Naive B cell (primary cell): ENCODE measurements at regions not wholly inside any gene's neighbourhood (a gene's known extent, or its start where the extent isn't known, plus 50 kb on each side); places are given as distances from the start of the nearest gene placed in this dataset.

Experiments used
- ATAC-seq, 2 donors: fragments of 150-1000 bp; cut with Tn5 transposase; 2 replicates each; pipeline ENCODE4 v1.10.0; 2021; ENCODE audit warnings: low read depth in 2 of 2, mild to moderate bottlenecking in 2 of 2, moderate library complexity in 2 of 2
- DNase-seq: peaks from one replicate; pipeline ENCODE4 v3.0.0; 2022
- H3K27ac Mint-ChIP-seq, 6 donors: one replicate each; pipeline ENCODE4 v1.8.0; 2020 to 2022; ENCODE audit warnings: mild to moderate bottlenecking in 6 of 6, mixed read lengths in 6 of 6, moderate library complexity in 5 of 6, inconsistent platforms in 2 of 6
- H3K27me3 Mint-ChIP-seq, 3 donors: one replicate each; pipeline ENCODE4 v1.8.0; 2021 to 2022; ENCODE audit warnings: mixed read lengths in 3 of 3, mild to moderate bottlenecking in 1 of 3
- H3K36me3 Mint-ChIP-seq, 2 donors: one replicate each; pipeline ENCODE4 v1.8.0; 2020 to 2022; ENCODE audit warnings: mixed read lengths in 2 of 2, inconsistent platforms in 1 of 2, mild to moderate bottlenecking in 1 of 2
- H3K4me1 Mint-ChIP-seq, 3 donors: one replicate each; pipeline ENCODE4 v1.8.0; 2020 to 2022; ENCODE audit warnings: mixed read lengths in 3 of 3, inconsistent platforms in 1 of 3, mild to moderate bottlenecking in 1 of 3, moderate library complexity in 1 of 3
- H3K4me3 Mint-ChIP-seq, 8 donors: one replicate each; pipeline ENCODE4 v1.8.0; 2020 to 2022; ENCODE audit warnings: mild to moderate bottlenecking in 8 of 8, mixed read lengths in 8 of 8, moderate library complexity in 8 of 8, inconsistent platforms in 2 of 8
- H3K9me3 Mint-ChIP-seq, 7 donors: one replicate each; pipeline ENCODE4 v1.8.0; 2020 to 2022; ENCODE audit warnings: mixed read lengths in 7 of 7, mild to moderate bottlenecking in 5 of 7, inconsistent platforms in 2 of 7, moderate library complexity in 1 of 7

DNA sequence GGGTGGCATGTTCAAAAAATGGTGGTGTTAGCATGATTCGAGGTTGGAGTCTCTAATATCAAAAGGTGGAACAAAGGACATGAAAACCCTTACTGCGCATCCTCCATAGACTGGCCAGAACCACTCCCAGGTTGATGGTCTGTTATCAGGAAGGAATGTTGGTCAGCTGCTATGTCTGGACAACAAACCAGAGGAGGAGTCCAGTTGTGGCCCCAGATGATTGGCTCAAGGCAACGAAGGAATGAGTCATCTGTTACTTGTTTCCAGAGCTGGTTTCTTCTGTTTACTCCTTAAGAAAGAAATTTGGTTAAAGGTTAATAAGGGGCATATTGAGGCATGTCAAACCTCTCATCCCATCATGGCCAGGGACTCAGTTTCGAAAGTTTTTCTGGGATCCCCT, 56.8 kb upstream of the GRIA4 start:
- DNase-seq, result no peak
- ATAC-seq, result no peak
- Mint-ChIP-seq H3K4me3 (no peak overlapping the region), H3K27me3 (no peaks in the 10 kb centered on the region), H3K9me3 (no peaks in the 10 kb centered on the region), H3K36me3 (no peaks in the 10 kb centered on the region), H3K27ac (no peak overlapping the region), H3K4me1 (no peaks in the 10 kb centered on the region)

DNA sequence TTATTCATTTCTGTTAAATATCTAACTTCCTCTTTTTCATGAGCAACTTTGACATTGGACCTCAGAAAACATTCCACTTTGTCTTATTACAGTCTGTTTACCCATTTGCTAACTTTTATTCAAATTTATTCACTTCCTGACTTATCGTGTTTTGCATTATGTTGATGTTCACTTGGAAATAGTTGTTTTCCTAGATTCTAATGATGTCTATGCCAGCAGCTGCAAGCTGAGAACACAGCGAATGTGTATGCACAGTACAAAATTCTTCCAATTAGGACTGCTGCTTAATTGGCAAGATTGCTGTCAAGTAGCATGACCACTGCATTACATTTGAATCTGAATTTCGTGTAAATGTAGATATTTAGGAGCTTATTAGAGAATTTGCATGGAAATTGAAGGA, 61.5 kb upstream of the GRIA4 start:
- Mint-ChIP-seq H3K27me3 (no peaks in the 10 kb centered on the region), H3K9me3 (peaks cover 0 to 4% (median 0%) of the 10 kb centered on the region in 7 donors), H3K36me3 (no peaks in the 10 kb centered on the region), H3K4me1 (no peaks in the 10 kb centered on the region), H3K27ac (no peak overlapping the region), H3K4me3 (no peak overlapping the region)
- DNase-seq (no peak), ATAC-seq (no peak)

DNA sequence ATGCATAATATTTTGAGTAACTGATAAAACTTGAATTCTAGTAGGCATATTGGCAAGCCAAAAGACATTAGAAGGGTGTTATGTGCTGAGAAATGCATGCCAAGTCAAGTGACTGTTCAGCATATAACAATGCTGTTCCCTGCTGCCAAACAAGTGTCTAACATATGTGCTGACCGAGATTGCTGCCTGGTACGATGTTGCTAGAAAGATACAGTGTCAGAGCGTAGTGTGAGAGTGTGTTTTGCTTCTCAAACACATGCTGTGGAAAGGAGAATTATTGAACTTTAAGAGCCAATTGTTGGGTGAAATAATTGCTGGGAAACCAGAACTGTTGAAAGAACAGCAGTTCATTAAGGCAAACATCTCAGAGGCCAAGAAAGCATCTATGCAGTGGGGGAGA, 71.3 kb upstream of the GRIA4 start:
- Mint-ChIP-seq H3K27ac (no peak overlapping the region), H3K36me3 (no peaks in the 10 kb centered on the region), H3K27me3 (no peaks in the 10 kb centered on the region), H3K9me3 (peaks cover 0 to 3% (median 0%) of the 10 kb centered on the region in 7 donors), H3K4me1 (no peaks in the 10 kb centered on the region), H3K4me3 (no peak overlapping the region)
- DNase-seq (no peak), ATAC-seq (no peak)

DNA sequence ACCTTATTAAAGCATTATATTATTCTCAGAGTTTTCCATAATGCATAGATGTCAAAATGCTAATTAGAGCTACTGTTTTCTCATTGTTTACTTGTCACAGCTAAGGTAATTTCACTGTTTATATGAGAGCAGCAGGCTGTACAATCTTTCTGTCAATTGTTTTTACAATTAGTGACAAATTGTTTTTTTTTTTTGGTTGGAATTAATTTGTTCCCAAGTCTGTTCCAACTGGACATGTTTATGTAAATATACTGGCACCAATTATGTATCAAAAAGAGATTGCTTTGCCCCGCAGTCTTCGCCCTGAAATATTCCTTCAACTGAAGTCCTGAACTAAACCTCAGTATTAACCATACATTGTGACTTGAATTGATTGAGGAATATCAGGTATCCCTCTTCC, 72.3 kb upstream of the GRIA4 start:
- Mint-ChIP-seq H3K36me3 (no peaks in the 10 kb centered on the region), H3K27ac (no peak overlapping the region), H3K9me3 (peaks cover 0 to 3% (median 0%) of the 10 kb centered on the region in 7 donors), H3K4me3 (no peak overlapping the region), H3K4me1 (no peaks in the 10 kb centered on the region), H3K27me3 (no peaks in the 10 kb centered on the region)
- DNase-seq, result no peak
- no peak for ATAC-seq

DNA sequence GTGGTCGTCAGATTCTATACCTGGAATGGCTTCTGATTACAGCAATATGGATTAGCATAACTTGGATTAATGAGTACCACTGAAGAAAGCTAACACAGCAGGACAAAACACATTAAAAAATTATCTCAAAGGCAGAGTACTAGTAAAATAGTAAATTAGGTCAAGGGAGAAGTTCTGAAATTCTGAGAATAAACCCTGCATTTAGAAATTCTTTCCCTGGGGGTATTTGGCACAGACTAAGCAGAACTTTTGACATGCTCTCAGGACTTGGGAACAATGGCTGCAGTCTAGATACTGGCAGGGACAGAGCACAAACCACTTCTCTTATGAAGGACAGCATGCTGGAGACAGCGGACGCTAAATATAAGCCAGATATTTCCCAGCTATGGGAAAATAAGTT, 85.6 kb upstream of the GRIA4 start:
- Mint-ChIP-seq H3K36me3 (no peaks in the 10 kb centered on the region), H3K9me3 (peaks cover 0 to 12% (median 4%) of the 10 kb centered on the region in 7 donors), H3K4me3 (no peak overlapping the region), H3K27ac (no peak overlapping the region), H3K27me3 (no peaks in the 10 kb centered on the region), H3K4me1 (no peaks in the 10 kb centered on the region)
- no peak for DNase-seq
- no peak for ATAC-seq

DNA sequence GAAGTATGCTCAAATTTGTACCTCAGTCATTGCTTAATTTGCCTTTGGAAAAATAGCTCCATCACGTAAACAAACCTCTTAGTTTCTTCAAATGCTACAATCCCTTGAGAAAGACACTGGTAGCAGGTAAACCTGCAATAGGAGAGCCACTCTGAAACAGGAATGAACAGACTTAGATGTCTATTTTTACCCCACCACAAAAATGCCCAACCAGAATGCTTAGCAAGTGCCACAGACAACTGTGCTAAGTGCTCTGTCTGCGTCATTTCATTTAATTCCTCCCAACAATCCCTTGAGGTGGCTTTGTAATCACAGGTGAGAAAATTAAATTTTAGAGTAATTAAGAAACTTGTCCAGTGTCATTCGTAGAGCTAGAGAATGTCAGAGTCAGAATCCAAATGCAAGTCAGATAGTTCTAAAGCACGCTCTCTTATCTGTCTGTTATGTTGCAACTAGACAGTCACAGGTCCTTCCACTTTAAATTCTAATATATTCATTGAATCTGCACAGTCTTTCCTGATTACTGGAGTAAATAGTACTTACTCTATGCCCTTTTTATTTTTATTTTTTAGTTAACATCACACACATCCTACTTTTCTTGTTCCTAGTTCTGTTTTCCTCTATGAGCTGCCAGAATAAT, 89.0 kb upstream of the GRIA4 start:
- no peak for DNase-seq
- H3K4me1 Mint-ChIP-seq, result no peaks in the 10 kb centered on the region
- no peaks in the 10 kb centered on the region for H3K27me3 Mint-ChIP-seq
- peaks cover 0 to 10% (median 0%) of the 10 kb centered on the region in 7 donors for H3K9me3 Mint-ChIP-seq
- H3K4me3 Mint-ChIP-seq, result no peak overlapping the region
- H3K36me3 Mint-ChIP-seq, result no peaks in the 10 kb centered on the region
- H3K27ac Mint-ChIP-seq, result no peak overlapping the region
- no peak for ATAC-seq

DNA sequence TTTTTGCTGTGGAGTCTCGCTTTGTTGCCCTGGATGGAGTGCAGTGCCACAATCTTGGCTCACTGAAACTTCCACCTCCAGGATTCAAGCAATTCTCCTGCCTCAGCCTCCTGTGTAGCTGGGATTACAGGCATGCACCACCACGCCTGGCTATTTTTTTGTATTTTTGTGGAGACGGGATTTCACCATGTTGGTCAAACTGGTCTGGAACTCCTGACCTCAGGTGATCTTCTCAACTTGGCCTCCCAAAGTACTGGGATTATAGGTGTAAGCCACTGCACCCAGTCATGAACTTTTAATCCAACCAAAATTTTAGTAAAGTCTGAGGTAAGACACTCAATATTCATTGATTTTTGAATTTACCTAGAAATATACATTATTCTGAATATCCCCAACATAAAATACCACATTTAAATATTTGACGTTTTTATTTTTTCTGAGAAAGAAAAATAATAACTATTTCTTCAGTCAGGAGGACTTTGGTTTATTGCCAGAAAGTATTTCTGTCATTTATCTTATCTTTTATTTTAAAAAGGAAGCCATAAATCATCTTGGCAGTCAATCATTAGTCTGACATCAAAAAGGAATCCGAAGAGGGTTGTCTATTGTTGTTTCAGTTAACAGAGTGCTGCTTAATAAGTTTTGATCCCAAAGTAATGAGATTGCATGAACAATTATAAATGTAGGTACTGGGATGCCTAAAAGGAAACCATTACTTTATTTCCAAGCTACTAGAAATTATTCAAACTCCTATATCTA, 102.2 kb upstream of the GRIA4 start:
- Mint-ChIP-seq H3K36me3 (no peaks in the 10 kb centered on the region), H3K4me3 (no peak overlapping the region), H3K9me3 (peaks cover 0 to 2% (median 0%) of the 10 kb centered on the region in 7 donors), H3K27me3 (no peaks in the 10 kb centered on the region), H3K27ac (no peak overlapping the region), H3K4me1 (no peaks in the 10 kb centered on the region)
- no peak for ATAC-seq
- no peak for DNase-seq

DNA sequence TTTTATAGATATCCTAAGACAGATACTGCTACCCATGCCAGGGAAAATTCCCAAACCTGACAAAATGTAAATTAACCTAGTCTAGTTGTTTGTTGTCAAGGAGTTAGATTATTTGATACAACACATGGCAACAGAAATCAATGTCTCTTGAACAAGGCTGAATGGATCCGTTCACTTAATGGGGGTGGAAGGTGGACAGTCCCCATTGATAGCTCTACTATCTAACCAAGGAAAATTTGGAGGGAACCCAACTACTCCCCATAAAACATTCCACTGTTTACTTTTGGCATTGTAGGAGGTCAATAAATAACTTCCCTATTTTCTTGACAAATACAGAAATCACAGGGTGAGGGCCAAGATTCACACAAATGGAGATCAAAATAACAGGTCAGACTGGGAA, 117.9 kb upstream of the GRIA4 start:
- Mint-ChIP-seq H3K9me3 (peaks cover 0 to 2% (median 0%) of the 10 kb centered on the region in 7 donors), H3K27me3 (no peaks in the 10 kb centered on the region), H3K36me3 (no peaks in the 10 kb centered on the region), H3K4me1 (no peaks in the 10 kb centered on the region), H3K27ac (no peak overlapping the region), H3K4me3 (no peak overlapping the region)
- ATAC-seq (no peak), DNase-seq (no peak)

DNA sequence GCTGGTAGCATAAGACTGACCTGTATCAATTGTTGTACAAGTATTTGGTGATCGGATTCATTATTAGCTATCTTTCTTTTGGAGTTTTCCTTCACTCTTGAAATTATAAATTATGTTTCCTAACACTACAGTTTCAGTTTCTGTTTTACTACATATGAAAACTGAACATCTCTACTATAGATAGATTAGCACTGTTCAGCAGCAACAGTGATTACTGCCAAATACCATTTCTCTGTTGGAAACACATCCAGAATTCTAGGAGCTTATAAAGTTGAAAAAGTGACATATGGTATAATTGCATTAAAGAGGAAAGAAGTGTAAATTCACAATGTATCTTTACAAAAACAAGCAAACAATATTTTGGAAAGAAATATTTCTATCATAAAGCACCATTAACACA, 118.5 kb upstream of the GRIA4 start:
- H3K4me1 Mint-ChIP-seq, result no peaks in the 10 kb centered on the region

DNA sequence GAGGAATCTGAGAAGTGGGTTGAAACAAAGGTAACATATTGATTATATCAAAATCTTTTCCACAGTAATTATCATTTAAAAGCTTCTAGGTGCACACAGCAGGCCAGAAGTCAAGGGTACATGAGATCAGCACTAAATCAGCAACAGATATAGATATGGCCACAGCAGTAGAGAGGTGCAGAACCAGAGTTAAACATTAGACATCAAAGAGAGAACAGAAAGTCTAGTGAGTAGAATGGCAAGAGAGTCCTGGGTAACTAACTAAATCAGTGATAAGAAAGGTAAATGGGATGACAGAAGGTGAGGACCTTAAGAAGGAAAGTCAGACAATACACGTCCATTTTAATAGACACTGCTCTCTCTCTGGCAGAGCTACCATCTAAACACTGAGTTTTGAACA, 119.5 kb upstream of the GRIA4 start:
- Mint-ChIP-seq H3K36me3 (no peaks in the 10 kb centered on the region), H3K4me3 (no peak overlapping the region), H3K27ac (no peak overlapping the region), H3K9me3 (peaks cover 0 to 5% (median 0%) of the 10 kb centered on the region in 7 donors), H3K4me1 (no peaks in the 10 kb centered on the region), H3K27me3 (no peaks in the 10 kb centered on the region)
- ATAC-seq (no peak), DNase-seq (no peak)

More for the DNA sequence above, 118.5 kb upstream of the GRIA4 start:
- H3K27me3 Mint-ChIP-seq, result no peaks in the 10 kb centered on the region
- H3K4me3 Mint-ChIP-seq, result no peak overlapping the region
- DNase-seq (no peak), ATAC-seq (no peak)
- no peaks in the 10 kb centered on the region for H3K36me3 Mint-ChIP-seq
- peaks cover 0 to 3% (median 0%) of the 10 kb centered on the region in 7 donors for H3K9me3 Mint-ChIP-seq
- H3K27ac Mint-ChIP-seq, result no peak overlapping the region

DNA sequence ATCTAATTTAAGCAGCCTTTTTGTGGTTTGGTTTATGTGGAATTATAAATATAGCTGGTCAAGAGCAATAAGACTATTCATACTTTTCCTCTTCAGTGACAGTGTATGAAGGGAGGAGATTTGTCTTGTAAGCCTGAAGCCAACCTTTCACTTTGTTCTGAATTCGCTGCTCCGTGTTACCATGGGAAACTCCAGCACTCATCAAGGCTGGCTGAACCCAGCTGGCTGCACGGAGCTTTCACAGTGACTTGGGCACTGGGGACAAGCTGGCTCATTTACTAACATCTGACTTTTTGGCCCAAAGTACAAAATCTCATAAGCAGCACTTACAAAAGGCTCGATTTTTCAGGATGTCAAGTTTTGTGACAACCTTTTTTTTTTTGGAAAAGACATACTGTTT, 120.4 kb upstream of the GRIA4 start:
- DNase-seq, result no peak
- H3K9me3 Mint-ChIP-seq, result peaks cover 0 to 5% (median 0%) of the 10 kb centered on the region in 7 donors
- no peak overlapping the region for H3K4me3 Mint-ChIP-seq
- no peaks in the 10 kb centered on the region for H3K27me3 Mint-ChIP-seq
- no peaks in the 10 kb centered on the region for H3K36me3 Mint-ChIP-seq
- no peak overlapping the region for H3K27ac Mint-ChIP-seq
- no peaks in the 10 kb centered on the region for H3K4me1 Mint-ChIP-seq
- ATAC-seq, result no peak

DNA sequence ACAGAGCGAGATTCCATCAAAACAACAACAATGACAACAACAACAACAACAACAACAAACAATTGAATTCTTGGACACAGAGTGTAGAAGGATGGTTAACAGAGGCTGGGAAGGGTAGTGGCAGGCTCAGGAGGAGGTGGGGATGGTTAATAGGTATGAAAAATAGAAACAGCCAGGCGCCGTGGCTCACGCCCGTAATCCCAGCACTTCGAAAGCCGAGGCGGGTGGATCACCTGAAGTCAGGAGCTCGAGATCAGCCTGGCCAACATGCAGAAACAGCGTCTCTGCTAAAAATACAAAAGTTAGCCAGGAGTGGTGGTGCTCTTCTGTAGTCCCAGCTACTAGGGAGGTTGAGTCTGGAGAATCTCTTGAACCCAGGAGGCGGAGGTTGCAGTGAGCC, 122.9 kb upstream of the GRIA4 start:
- Mint-ChIP-seq H3K4me1 (no peaks in the 10 kb centered on the region), H3K9me3 (peaks cover 0 to 5% (median 3%) of the 10 kb centered on the region in 7 donors), H3K27ac (peak overlapping the region in 1 of 6 donors; percentile 92), H3K36me3 (no peaks in the 10 kb centered on the region), H3K4me3 (no peak overlapping the region), H3K27me3 (no peaks in the 10 kb centered on the region)
- DNase-seq, result no peak
- no peak for ATAC-seq

DNA sequence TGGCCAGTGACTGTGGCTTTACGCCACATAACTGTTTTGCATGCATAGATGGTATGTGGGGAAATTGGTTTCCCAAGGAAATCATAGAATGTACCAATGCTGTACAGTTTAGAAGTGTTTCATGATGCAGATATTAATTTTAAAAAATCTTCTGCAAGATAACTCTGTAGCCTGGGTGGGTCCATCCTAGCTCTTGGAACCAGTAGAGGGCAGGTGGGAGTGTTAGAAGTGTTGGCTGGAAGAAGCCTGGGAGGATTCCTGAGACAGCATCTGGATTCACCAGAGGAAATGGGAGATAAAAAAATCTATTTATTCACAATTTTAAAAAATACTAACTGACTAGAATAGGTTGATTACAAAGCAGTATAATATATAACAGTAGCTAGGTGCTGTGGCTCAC, 139.9 kb upstream of the GRIA4 start:
- Mint-ChIP-seq H3K27ac (no peak overlapping the region), H3K4me1 (peaks cover 0 to 2% (median 0%) of the 10 kb centered on the region in 3 donors), H3K27me3 (no peaks in the 10 kb centered on the region), H3K9me3 (no peaks in the 10 kb centered on the region), H3K36me3 (no peaks in the 10 kb centered on the region), H3K4me3 (no peak overlapping the region)
- no peak for ATAC-seq
- no peak for DNase-seq

DNA sequence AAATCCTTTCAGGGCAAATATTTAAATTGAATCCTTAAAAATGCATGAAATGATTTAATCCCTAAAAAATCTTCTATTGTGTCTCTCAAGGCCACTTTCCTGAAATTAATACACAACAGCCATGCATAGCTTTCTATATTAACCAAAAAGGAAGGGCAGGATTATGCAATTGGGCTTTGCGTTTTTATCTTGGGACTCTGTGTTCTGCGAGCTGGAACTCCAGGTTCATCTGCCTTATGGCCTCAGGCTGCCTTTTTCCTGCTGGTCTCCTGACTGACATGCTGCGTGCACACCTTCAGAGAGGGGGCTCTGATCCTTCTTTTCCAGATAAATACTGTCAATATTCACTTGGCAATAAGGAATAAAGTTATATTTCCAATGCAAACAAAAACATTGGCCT, 141.7 kb upstream of the GRIA4 start:
- Mint-ChIP-seq H3K4me3 (no peak overlapping the region), H3K36me3 (no peaks in the 10 kb centered on the region), H3K27me3 (peaks cover 0 to 3% (median 0%) of the 10 kb centered on the region in 3 donors), H3K4me1 (peaks cover 0 to 2% (median 0%) of the 10 kb centered on the region in 3 donors), H3K9me3 (no peaks in the 10 kb centered on the region), H3K27ac (no peak overlapping the region)
- DNase-seq, result no peak
- ATAC-seq, result no peak
